ENCODE measurements at regions not wholly inside any gene's neighbourhood (a gene's known extent, or its start where the extent isn't known, plus 50 kb on each side); places are given as distances from the start of the nearest gene placed in this dataset.
"Not testable (repeated sequence)": the region's sequence is repeated elsewhere in the genome, so short reads cannot be mapped to it uniquely, and the experiment has no call there.

DNA sequence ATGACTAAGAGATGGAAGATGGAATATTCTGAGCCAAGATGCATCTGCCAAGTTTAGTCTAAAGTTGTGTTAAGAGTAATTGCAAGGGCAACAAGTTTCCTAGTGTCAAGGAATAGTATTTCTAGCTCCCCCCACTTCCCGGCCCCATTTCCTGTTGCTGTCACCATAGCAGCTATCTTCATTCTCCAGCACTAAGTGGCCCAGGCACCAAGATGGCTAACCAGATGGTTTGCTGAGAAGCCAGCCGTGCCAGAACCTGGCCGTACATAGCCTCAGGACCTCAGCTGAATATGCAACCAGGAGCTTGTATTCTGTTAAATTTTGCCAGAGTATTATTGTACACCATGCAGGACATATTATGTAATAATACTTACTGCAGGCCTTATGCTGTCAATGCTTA, 108.8 kb upstream of the UMPS start:
- no peak for DNase-seq (ENCODE audit: low read depth in 1 of 2, low spot score in 1 of 2)

DNA sequence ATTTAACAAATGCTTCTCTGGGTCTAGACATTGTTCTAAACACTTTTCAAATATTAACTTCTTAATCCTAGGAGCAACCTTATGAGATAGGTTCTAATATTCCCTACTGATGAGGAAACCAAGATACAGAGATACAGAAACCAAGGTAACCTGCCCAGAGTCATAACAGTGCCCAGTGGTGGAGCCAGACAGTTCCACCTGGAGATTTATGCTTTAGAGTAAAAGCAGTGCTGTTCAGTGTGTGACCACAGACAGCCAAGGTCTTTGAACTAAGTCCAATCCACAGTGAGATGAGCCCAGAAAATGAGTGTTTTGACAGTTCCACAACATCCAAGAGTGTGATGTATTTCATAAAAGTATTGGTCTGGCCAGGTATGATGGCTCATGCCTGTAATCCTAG, 105.2 kb upstream of the UMPS start:
- DNase-seq (ENCODE audit: low read depth in 1 of 2, low spot score in 1 of 2) = no peak

DNA sequence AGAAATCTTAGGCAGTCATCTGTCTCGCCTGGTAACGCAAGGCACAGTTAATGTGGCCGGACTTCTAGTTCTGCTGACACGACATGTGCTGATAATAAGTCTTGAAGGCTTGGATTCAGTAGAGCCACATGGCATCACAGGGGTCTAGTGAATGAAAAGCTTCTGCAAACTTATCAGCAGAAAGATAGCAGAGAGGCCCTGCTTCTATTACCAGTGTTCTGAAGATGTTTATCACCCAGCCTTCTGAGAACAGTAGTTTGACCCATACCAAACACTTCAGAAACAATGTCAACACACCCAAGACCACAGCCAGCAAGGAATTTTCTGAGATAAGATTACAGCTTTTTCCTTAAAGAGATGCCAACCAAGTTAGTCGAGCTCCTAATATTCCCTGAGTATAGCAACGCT, 102.7 kb upstream of the UMPS start:
- DNase-seq (ENCODE audit: low read depth in 1 of 2, low spot score in 1 of 2) = no peak

DNA sequence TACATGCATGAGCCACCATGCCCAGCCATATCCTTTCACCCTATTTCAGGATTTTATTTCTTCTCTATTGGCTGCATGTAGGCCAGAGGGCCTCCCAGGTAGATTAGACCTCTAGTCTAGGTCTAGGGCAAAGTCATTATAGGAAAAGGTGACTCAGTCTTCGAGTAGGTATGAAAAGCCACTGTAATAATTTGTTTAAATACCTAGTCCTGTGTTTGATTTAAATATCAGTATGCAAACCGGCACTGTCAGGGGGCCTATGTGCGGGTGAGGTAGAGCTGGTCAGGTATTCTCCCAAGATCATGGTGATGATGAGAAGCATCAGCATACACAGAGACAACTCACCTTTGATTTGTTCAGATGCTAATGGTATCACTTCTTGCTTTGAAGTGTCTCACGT, 101.4 kb upstream of the UMPS start:
- DNase-seq (ENCODE audit: low read depth in 1 of 2, low spot score in 1 of 2) = no peak

DNA sequence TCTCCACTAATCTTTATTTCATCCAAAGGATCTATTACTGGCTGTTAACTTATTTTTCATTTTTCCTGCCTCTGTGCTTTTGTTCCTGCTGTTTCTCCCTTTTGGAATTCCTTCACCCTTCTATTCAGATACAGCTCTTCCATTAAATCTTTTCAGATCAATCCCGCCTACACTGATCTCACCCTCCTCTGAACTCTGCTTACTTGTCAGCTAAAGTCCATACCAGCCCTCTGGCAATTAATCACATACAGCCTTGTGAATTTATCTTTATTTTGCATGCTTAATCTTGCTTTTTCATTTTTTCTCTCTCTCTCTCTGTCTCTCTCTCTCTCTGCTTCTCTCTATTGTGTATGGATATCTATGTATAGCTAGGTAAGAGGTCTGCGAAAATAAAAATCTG, 100.8 kb upstream of the UMPS start:
- no peak for DNase-seq (ENCODE audit: low read depth in 1 of 2, low spot score in 1 of 2)

DNA sequence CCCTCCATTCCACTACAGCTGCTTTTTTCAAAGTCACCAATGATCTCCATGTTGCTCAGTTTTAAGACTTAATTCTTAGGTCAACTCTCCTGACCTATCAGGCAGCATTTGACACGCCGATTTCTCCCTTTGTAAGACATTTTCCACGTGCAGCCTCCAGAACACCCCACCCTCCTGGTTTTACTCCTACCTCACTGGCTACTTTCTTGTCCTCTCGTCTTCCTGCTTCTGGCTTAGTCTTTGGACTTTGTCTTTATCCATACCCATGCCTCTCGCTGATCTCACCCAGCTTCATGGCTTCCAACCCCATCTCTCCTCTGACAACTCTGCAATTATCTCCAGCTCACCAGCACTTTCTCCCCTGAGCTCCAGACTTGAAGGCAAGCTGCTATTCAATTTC, 99.3 kb upstream of the UMPS start:
- DNase-seq (ENCODE audit: low read depth in 1 of 2, low spot score in 1 of 2) = no peak

DNA sequence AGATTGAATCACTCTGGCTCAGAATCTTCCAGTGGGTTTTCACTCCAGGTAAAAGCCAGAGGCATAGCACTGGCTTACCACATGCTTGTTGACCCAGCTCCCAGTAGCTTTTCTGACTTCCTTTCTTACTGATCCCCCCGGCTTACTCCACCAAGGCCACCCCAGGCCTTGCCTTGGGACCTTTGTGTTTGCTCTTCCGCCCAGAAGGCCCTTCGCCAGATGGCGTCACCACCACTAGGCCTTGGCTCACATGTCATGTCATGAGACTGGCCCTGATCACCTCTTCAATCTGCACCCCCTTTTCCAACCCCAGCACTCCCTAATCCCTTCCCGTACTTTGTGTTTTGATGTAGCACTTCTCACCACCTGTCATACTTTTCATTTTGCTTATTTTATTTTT, 98.5 kb upstream of the UMPS start:
- no peak for DNase-seq (ENCODE audit: low read depth in 1 of 2, low spot score in 1 of 2)

DNA sequence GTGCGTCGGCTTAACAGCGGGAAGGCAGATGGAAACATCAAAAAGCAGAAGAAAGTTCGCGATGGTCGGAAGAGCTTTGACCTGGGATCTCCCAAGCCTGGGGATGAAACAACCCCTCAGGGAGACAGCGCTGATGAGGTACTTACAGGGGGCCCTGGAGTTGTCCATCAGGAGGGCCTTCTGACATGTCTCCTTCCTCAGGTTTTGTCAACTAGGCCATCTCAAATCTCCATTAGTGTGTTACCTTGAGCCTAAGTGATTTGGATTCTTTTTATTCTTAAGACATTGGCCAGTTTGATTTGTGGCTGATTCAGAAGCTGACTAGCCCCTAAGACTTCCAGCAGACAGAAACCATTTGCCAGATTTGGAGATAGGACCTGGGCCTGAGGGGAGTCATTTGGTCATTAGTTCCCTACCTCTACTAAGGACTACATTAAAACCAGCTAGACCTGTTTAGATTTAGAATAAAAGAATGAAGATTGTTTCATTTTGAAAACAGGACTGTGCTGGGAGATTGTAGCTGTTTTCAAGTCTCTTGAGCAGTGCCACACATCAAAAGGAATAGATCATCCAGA, 97.6 kb upstream of the UMPS start:
- DNase-seq (ENCODE audit: low read depth in 1 of 2, low spot score in 1 of 2) = no peak

DNA sequence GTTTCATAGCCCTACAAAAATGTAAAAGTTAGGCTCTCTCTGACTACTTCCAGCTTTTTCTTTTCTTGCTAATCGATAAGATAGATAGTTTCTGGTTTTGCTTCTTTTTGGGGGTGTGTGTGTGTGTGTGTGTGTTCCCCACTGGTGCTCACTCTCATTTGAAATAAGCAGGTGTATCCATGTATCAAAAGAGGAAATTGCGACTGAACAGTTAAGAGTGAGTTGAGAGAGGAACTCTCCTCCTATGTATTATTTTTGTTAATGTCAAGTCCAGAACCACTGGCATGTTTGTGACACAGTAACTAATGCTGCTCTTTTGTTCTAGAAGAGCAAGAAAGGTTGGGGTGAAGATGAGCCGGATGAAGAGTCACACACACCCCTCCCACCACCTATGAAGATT, 96.7 kb upstream of the UMPS start:
- no peak for DNase-seq (ENCODE audit: low read depth in 1 of 2, low spot score in 1 of 2)

DNA sequence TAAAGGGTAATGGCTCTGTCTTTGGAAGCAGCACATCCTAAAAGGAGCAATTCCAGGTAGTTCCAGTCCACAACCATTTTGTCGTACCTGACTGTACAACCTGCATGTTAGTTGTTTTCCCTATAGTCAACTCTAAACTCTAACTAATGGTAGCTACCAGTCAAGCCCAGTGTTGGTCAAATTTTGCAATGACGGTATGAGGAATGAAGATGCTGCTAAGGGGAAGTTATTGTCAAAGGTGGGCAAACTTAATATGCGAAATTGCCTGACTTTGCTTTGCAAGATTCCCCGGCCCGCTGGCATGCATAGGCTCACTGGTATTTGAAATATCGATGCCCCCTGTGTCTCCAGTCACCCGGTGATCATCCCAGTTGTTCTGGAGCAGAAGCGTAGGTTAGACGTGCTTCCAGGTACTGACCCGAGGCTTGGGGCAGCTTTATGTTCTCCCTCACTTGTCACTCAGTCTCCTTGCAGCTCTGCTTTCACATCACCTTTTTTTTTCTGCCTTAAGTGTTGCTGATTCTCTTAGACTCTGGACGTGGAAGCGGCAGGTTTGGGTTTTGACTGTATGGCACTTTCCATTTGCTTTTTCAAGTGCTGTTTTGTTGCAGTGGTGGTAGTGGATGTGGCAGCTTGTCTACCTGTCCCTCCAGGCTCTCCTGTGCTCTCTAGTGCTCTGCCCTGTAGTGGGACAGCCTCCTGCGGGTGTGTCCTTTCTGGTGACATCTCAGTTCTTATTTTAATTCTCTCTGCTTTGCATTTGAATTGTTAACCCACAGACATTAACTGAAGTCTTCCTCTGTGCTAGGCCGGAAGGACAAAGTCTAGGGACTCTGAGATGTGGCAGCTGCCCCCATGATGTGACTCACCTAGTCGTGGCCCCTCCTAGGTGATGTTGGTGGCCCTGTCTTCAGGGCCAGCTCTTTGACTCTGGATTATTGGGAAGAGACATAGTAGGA, 95.8 kb upstream of the UMPS start:
- DNase-seq (ENCODE audit: low read depth in 1 of 2, low spot score in 1 of 2) = no peak

DNA sequence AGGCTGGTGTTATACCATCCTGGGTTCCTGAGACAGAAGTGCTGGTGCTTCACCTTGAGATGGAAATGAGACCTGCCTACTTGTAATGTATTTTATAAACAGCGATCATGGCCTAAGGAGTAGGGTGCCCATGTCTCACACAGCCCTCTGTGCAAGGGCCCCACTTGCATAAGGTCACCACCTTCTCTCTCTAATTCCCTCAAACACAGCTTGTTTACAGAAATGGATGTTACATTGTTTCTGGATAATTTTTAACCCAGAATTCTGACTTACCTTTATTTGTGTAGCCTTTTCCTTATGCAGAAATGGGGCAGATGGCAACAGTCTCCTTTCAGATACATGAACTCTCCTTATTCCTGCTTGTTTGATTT, 95.1 kb upstream of the UMPS start:
- no peak for DNase-seq (ENCODE audit: low read depth in 1 of 2, low spot score in 1 of 2)

DNA sequence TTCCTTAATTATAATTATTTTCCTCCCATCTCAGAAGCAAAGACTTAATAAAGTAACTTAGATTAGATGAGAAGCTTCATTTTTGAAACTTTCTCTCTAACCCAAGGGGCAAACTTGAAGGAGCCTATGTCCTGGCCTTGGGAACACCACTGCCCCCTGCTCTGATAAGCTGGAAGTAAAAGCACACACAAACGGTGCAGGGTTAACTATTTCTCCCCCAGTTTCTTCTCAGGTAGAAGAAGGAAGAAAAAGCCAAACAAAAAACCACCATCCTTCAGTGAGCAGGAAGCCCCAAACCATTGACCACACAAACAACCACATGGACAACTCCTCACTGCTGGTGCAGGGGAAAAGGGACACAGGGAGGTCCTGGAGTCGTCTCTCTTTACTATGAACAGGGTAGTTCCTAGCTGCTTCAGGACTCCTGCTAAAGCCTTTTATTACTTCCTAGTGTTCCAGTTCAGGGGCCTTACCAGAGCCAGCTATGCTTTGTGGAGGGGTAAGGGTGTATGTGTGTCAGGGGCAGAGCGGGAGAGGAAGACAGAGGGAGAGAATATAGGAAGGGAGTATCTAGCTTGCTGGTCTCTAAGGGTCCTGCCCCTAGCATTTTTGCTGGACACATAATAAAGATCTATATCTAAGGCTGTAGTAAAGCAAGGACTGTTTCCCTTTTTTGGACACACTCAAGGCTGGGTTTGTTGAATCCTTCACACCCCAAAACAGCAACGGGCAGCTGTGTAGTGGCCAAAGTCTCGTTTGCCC, 94.0 kb upstream of the UMPS start:
- DNase-seq (ENCODE audit: low read depth in 1 of 2, low spot score in 1 of 2) = no peak

DNA sequence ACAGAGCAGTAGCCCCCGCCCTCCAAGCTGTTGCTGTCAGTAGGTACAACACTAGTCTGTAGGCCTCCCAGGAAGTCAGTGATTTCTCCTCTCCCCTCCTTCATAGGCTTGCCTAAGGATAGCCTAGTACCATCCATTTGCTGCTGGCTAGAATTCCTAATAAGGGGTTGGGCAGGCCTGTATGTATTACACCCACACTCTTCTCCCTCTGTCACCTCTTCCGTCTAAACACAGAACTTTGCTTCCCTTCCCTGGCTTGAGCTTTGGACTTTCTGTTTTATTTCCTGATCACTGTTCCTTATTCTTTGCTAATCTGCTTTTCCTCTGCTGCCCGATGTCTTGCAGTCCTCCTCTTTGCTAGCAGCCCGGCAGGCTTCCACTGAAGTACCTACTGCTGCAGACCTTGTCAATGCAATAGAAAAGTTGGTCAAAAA, 93.4 kb upstream of the UMPS start:
- no peak for DNase-seq (ENCODE audit: low read depth in 1 of 2, low spot score in 1 of 2)

DNA sequence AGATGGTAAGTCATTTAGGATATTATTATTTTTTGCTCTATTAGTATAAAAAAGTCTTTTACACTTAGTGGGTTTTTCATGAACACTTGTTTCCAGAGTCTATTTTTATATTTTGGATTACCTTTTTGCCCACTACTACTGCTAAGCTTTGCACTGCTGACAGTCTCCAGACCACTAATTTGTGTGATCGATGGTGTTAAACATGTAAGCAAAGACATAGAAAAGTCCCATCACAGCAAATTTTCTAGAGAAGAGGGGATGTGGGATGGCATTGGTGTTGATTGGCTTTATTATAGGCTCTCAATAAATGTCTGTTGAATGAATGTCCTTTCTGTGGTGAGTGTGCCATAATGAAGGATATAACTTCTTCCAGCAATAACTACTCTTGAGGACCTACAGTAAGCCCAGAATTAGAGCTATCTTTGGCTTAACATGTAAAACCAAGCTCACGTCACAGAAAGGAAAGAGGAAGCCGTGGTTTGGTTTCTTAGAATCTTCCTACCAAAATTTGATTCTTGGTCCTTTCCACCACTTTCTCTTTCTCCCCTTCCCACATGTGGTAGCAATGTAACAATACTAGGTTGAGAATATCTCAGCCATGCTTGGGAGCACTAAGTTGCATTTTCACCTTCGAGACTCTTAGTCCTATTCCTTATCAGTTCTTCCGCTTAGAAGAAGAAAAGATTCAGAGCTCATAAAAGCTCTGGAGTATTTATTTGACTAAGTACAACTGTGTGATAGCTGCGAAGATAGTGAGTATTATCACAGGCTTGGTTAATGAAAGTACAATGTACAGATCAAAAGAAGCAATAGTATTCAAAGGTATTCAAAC, 90.6 kb upstream of the UMPS start:
- DNase-seq (ENCODE audit: low read depth in 1 of 2, low spot score in 1 of 2) = no peak

DNA sequence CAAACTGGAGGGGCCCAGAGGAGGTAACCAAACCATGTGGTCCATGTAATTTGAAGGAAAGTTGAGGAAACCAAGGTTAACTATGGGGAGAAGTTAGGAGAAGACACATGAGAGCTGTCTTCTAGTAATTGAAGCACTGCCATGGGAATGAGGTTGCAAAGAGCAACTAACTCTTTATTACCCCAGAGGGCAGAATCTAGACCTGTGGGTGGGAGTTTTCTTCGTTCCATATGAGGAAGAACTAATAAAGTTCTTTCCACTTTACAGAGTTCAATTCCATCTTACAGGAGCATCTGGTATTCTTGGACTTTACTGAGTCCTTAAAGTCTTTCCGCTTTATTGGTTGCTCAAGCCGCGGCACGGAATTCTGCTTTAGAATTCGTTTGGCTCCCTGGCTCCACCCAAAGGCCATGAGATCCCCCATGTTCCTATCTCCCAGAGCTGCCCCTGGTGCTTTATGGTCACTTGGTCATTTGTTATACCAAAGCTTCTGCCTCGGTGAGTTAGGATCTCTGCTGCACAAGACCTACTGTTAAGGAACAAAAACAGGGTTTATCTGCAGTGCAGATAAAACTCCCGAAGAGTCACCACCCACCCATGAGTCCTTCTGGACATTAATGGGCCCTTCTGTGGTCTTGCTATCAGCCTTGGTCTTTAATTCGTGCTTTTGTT, 89.5 kb upstream of the UMPS start:
- no peak for DNase-seq (ENCODE audit: low read depth in 1 of 2, low spot score in 1 of 2)

DNA sequence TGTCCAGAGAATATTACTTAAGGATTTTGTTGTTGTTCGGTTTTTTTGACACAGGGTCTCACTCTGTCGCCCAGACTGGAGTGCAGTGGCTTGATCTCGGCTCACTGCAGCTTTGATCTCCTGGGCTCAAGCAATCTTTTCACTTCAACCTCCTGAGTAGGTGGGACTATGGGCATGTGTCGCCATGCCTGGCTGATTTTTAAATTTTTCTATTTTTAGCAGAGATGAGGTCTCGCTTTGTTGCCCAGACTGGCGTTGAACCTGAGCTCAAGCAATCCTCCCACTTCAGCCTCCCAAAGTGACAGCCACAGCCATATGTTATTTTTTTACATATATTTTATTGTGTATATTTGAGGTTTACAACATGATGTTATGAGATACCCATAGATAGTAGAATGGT, 86.8 kb upstream of the UMPS start:
- DNase-seq (ENCODE audit: low read depth in 1 of 2, low spot score in 1 of 2) = no peak

DNA sequence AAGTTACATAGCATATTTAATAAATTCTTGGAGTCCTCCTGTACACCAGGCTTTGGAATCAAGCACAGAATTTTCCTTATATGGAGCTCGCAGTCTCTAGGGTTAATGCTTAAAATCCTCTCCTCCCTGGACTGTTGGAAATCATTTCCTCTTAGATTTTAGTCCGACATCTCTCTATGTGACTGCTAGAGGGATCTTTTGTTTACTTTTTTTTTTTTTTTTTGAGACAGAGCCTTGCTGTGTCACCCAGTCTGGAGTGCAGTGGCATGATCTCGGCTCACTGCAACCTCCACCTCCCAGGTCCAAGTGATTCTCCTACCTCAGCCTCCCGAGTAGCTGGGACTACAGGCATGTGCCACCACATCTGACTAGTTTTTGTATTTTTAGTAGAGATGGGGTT, 84.1 kb upstream of the UMPS start:
- DNase-seq (ENCODE audit: low read depth in 1 of 2, low spot score in 1 of 2) = not testable (repeated sequence)

DNA sequence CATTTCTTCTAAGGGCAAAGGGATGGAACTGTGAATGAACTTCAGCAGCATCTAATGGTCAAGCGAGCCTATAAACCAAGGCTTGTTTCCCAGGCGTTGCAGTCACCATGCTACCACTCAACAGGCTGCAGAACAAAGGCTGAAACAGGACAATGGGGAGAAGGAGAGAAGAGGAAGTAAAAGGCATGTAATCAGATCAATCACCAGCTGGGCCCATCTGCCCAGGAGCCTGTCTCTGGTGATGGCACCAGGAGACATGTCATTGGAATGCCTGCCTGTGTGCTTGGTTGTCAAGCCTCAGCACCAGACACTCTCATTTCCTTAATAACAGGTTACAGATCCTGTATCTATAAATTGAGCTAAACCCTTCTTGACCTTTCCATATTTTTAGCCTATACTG, 81.7 kb upstream of the UMPS start:
- DNase-seq (ENCODE audit: low read depth in 1 of 2, low spot score in 1 of 2) = no peak

DNA sequence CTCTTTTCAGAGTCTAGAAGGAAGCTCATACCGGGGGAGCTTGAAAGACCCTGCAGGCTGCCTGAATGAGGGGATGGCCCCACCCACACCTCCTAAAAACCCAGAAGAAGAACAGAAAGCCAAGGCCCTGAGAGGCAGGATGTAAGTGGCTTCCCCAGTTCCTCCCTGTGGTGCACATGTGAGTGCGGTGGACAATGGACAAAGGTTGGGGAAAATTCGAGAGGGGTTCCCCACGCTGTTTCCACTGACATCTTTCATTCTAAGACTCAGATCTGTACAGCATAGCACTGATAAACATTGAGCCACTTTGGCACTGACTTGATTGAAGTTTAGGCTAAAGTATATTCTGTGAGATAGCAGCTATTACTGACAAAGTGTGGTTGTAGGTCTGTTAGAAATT, 79.5 kb upstream of the UMPS start:
- DNase-seq (ENCODE audit: low read depth in 1 of 2, low spot score in 1 of 2) = no peak

DNA sequence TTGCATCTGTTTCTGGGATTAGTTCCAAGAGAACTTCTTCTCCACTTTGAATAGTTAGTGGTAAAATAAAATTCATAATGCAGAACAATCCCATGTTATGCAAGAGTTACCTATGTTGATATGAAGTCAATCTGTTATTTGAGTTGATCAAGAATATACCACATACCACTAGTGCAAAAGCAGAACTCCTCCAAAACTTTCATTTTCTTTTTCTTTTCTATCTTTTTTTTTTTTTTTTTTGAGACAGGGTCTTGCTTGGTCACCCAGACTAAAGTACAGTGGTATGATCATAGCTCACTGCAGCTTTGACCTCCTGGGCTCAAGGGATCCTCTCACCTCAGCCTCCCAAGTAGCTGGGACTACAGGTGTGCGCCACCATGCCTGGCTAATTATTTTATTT, 78.8 kb upstream of the UMPS start:
- DNase-seq (ENCODE audit: low read depth in 1 of 2, low spot score in 1 of 2) = not testable (repeated sequence)

DNA sequence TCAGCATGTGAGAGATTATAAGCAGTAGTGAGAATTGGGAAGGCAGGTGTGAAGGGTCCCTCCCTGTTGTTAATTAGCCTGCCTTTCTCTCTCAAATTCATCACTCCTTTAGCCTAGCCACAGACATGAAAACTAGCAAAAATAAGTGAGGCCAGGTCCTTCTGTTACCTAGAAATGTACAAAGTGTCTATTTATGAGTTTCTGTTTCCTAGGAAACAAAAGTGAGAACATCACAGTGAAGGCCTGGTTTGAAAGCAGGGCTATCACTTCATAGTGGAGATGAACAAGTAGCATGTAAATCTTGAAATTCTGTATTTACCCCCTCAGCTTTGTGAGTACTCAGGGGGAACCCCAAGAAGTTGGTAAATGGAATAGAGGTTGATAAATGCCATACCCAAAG, 78.2 kb upstream of the UMPS start:
- no peak for DNase-seq (ENCODE audit: low read depth in 1 of 2, low spot score in 1 of 2)

Data from activated T-helper 1 cell treated with anti-CD3 and anti-CD28 coated beads, Interleukin-2, amount 50 U/mL, for 16 hours (primary cell).